ENCODE measurements at regions not wholly inside any gene's neighbourhood (a gene's known extent, or its start where the extent isn't known, plus 50 kb on each side); places are given as distances from the start of the nearest gene placed in this dataset.

DNA sequence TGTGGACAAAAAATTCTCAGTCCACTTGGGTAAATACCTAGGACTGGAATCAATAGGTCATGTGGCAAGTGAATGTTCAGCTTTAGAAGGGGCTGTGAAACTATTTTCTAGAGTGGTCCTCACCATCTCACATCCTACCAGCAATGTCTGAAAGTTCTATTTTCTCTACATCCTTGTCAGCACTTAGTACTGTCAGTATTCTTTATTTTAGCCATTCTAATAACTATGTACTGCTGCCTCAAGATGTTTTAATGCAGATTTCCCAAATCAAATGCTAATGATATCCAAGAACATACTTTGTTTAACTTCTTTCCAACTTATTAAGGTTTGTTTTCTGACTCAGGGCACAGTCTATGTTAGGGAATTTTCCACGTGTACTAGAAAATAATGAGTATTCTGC lies 317.0 kb downstream of the BRD1 start:
- no peak for DNase-seq (ENCODE audit: low read depth in 2 of 2)

DNA sequence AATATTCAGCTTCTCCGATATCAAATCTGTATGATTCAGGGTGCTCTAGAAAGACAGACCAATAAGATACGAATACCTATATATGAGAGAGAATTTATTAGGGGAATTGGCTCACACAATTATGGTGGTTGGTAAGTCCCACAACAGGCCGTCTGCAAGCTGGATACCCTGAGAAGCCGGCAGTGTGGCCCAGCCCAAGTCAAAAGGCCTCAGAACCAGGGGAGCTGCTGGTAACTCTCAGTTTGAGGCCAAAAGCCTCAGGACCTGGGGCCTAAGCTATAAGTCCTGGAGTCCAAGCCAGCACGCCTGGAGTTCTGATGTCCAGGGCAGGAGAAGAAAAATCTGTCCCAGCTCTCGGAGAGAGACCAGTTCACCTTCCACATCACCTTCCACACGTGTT lies 318.7 kb downstream of the BRD1 start:
- DNase-seq (ENCODE audit: low read depth in 2 of 2) = no peak

- DNase-seq (ENCODE audit: low read depth in 2 of 2) = no peak
Observed at GRCh38 chr22:49508561-49508960, 319.1 kb downstream of the BRD1 start.

DNA sequence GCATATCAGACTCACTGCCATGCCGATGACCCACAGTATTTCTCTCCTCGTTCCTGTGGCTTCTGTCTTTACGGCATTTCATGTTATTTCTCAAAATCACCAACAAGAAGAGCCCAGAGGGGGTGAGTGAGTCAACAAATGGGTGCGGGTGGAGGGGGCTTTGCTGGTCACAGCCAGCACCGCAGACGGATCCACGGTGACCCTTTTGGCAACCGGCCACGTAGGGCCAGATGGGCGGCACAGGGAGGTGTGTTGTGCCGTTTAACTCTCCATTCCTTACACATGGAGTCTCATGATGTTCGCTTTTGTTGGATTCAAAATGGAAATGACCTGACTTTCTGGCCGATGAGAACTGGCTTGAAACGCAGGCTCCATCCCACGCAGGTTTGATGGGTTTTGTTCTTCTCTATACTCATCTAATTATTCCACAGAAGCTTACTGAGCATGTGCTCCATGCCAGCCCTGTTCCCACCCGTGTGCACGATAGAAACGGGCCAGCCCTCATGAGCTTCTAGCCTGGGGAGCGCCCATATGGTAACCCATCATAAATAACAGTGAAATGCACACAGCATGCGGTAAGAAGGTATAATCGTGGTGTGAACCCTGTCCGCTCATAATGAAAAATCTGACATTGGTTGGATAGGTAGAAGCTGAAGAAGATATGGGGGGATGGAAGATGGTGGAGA lies 319.9 kb downstream of the BRD1 start:
- no peak for DNase-seq (ENCODE audit: low read depth in 2 of 2)

DNA sequence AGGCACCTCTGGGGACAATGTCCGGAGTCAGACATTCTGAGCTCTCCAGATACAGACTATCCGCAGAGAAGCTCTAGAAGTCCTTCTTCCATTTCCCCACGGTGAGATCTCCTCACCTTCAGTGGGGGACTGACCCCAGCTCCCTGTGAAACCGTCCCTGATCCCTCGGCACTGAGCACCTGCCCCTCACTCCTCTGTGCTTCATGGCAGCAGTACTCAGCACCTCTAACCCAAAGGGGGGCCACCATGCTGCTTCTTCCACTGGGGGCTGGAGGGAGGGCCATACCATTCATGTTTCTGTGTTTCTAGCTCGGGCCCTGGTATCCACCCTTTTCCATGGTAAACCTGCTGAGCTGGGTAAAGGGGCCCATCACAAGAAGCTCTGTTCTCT lies 321.7 kb downstream of the BRD1 start:
- no peak for DNase-seq (ENCODE audit: low read depth in 2 of 2)

GRCh38 chr22:49505337-49506009 lies 322.2 kb downstream of the BRD1 start:
- DNase-seq (ENCODE audit: low read depth in 2 of 2) = no peak

DNA sequence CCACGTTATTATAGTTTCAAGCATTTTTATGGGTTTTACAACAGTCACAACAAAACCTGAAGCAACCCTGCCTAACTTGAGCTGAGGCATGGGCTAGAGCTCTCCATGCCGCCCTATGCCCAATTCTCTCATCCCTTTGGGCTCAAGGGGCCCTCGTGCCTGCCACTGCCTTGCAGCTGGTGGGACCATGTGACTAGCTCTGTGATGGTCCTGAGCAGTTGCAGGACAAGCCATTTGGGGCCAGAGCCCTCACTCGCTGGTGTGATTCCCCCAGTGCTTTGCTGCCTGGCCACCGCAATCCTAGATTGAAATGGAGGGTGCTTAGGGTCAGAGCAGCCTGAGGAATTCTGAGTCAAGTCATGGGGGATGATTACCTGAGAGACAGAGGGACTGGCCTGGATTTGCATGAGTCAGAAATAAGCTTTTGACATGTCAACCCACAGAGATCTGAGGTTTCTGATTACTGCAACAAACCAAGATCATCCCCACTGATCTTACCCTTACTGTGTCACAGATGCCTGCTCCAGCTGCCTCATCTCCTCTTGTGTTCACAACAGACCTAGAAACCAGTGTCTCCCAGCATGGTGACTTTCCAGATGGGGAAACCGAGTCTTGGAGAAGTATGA lies 323.7 kb downstream of the BRD1 start:
- no peak for DNase-seq (ENCODE audit: low read depth in 2 of 2)

DNA sequence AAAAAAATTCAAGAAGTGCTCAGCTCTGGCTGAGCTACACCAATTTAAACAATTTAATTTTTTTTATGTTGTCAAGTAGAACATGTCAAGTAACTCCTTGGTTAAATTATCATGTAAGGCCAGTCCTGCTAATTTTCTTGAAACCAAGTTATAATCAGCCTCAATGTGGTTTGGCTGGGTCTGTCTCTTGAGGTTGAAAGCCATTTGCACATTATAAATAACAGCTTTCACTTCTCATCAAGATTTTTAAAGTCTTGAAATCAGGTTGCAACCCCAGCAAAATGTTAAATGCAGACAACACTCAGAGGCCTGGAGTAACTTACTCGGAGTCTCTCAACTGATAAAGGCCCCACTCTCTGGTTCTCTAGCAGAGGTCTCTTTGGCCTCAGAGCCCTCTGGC lies 324.4 kb downstream of the BRD1 start:
- DNase-seq (ENCODE audit: low read depth in 2 of 2) = no peak

DNA sequence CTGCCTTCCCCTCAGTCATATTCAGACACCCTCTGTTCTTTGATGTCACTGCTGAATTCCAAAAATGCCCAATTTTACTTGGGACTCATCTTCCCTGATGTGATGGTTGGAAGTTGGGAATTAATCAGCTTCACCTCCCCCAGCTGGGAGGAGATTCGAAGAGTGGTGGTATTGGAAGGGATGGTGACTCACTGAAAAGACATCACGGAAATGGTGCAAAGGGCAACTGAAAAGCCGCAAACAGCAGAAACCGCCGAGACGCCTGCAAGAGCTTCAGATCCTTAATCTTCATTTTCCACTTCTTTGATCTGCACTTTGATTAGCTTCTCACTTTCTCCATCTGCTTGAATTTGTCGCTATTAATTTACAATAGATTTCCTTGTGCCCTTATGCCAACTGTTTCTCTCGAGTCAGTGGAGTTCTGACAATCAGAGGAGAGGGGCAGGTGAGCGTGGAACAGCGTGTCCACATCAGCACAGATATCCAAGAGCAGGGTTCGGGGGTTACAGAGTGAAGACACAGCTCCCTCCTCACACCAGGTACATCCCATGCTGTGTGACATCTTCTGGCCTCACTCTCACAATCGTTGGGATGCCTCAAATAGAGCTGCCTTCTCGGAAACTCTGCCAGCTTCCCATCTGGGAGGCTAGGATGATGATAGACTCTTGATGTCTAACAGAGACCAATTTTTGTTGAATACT lies 325.4 kb downstream of the BRD1 start:
- DNase-seq (ENCODE audit: low read depth in 2 of 2) = no peak

DNA sequence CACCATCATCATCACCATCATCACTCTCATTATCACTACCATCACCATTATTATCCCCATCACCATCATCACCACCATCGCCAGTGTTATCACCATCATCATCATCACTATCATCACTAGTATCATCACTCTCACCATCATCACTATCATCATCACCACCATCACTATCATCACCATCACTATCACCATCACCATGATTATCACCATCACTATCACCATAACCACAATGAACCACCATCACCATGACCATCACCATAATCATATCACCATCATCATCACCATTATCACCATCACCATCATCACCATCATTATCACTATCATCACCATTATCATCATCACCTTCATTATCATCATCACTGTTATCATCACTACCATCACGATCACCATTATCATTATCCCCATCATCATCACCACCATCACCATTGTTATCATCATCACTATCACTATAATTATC lies 326.7 kb downstream of the BRD1 start:
- DNase-seq (ENCODE audit: low read depth in 2 of 2) = no peak

- DNase-seq (ENCODE audit: low read depth in 2 of 2) = no peak
Observed at GRCh38 chr22:49500076-49500460, 327.6 kb downstream of the BRD1 start.

- no peak for DNase-seq (ENCODE audit: low read depth in 2 of 2)
Observed at GRCh38 chr22:49499433-49500075, 328.1 kb downstream of the BRD1 start.

DNA sequence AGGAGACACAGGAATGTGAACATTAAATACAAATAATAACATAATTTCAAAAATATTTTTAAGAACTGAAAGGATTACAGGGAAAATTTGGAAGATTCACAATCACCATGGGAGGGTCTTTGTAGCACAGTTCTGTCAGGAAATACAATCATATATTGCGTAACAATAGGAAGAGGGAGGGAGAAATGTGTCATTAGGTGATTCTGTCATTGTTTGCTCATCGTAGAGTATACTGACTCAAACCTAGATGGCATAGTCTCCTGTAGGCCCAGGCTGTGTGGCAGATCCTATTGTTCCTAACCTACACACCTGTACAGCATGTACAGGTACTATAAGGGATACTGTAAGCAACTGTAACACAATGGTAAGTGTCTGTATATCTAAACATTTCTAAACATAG lies 330.4 kb downstream of the BRD1 start:
- no peak for DNase-seq (ENCODE audit: low read depth in 2 of 2)

GRCh38 chr22:49494555-49494954 lies 333.1 kb downstream of the BRD1 start:
- DNase-seq (ENCODE audit: low read depth in 2 of 2) = no peak

GRCh38 chr22:49492741-49493251 lies 334.9 kb downstream of the BRD1 start:
- DNase-seq (ENCODE audit: low read depth in 2 of 2) = no peak

- no peak for DNase-seq (ENCODE audit: low read depth in 2 of 2)
Observed at GRCh38 chr22:49492308-49492707, 335.4 kb downstream of the BRD1 start.

DNA sequence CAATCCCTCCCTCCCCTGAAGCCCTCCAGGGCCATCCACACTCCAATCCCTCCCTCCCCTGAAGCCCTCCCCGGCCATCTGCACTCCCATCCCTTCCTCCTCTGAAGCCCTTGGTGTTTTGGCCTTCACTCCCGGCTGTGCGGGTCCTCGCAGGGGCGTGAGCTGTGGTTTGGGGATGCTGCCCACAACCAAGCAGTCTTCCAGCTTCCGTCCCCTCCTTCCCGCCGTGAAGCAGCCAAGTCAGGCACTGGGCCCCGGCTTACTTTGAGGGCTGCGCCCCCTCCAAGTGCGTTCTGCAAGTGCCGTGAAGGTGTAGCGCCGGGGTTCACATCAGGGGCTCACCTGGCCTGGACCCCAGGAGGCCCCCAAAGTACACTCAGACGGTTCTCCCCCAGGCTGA lies 335.9 kb downstream of the BRD1 start:
- DNase-seq (ENCODE audit: low read depth in 2 of 2) = no peak

GRCh38 chr22:49491221-49491635 lies 336.4 kb downstream of the BRD1 start:
- no peak for DNase-seq (ENCODE audit: low read depth in 2 of 2)

GRCh38 chr22:49490692-49491091 lies 337.0 kb downstream of the BRD1 start:
- no peak for DNase-seq (ENCODE audit: low read depth in 2 of 2)

- no peak for DNase-seq (ENCODE audit: low read depth in 2 of 2)
Observed at GRCh38 chr22:49489821-49490220, 337.9 kb downstream of the BRD1 start.

DNA sequence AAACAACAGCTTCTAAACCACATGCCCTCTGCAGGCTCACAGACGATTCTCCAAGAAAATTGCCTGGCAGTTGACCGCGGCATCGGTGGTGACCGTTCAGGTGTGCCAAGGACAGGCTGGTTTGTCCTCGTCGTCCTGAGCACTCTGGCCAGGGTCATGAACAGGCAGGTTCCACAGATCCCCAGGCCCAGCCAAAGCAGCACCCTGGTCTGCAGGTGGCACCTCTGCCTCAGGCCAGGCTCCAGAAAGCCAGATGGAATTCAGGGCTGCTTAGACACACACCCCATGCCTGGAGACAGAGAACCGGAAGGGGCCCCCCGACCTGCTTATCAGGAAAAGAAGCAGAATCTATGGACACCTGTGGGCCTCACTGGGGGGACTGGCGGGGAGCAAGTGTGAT lies 338.7 kb downstream of the BRD1 start:
- no peak for DNase-seq (ENCODE audit: low read depth in 2 of 2)

GRCh38 chr22:49487950-49488349 lies 339.7 kb downstream of the BRD1 start:
- DNase-seq (ENCODE audit: low read depth in 2 of 2) = no peak
